ENCODE measurements at regions not wholly inside any gene's neighbourhood (a gene's known extent, or its start where the extent isn't known, plus 50 kb on each side); places are given as distances from the start of the nearest gene placed in this dataset.

GRCh38 chr1:165147799-165148198 lies 208.7 kb downstream of the LMX1A start:
- no peak for TF ChIP-seq CTCF (conservative IDR thresholded peaks at IDR 0.05)
- no peak overlapping the region for H3K27ac ChIP-seq

GRCh38 chr1:165144757-165145397 lies 211.6 kb downstream of the LMX1A start:
- TF ChIP-seq CTCF (conservative IDR thresholded peaks at IDR 0.05): peak; percentile 89

GRCh38 chr1:165143437-165144065 lies 213.0 kb downstream of the LMX1A start:
- H3K27ac ChIP-seq: no peak overlapping the region
- TF ChIP-seq CTCF (conservative IDR thresholded peaks at IDR 0.05): peak; percentile 89

More at GRCh38 chr1:165144757-165145397, 211.6 kb downstream of the LMX1A start:
- no peak overlapping the region for H3K27ac ChIP-seq

- H3K27ac ChIP-seq: no peak overlapping the region
- no peak for TF ChIP-seq CTCF (conservative IDR thresholded peaks at IDR 0.05)
These were observed 217.6 kb downstream of the LMX1A start for GRCh38 chr1:165138960-165139359.

GRCh38 chr1:165137551-165138316 lies 218.8 kb downstream of the LMX1A start:
- no peak overlapping the region for H3K27ac ChIP-seq
- TF ChIP-seq CTCF (conservative IDR thresholded peaks at IDR 0.05): no peak

GRCh38 chr1:165134431-165134830 lies 222.1 kb downstream of the LMX1A start:
- TF ChIP-seq CTCF (conservative IDR thresholded peaks at IDR 0.05): no peak
- H3K27ac ChIP-seq: no peak overlapping the region

- peak; percentile 82 for TF ChIP-seq CTCF (conservative IDR thresholded peaks at IDR 0.05)
- no peak overlapping the region for H3K27ac ChIP-seq
These were observed 226.8 kb downstream of the LMX1A start for GRCh38 chr1:165129568-165130164.

All from VCaP (cell line).